HG02938 (cell line): ENCODE measurements at regions not wholly inside any gene's neighbourhood (a gene's known extent, or its start where the extent isn't known, plus 50 kb on each side); places are given as distances from the start of the nearest gene placed in this dataset.
A peak's percentile ranks its signal among the peaks of the same experiment; 100 is the strongest.
"Not testable (repeated sequence)": the region's sequence is repeated elsewhere in the genome, so short reads cannot be mapped to it uniquely, and the experiment has no call there.

Experiments
- ATAC-seq: cut with Tn5 transposase; IDR thresholded peaks from one replicate; pipeline ENCODE4 v1.9.1; 2021; ENCODE audit warnings: mild to moderate bottlenecking, moderate library complexity; ENCODE audit not compliant: unreplicated experiment

DNA sequence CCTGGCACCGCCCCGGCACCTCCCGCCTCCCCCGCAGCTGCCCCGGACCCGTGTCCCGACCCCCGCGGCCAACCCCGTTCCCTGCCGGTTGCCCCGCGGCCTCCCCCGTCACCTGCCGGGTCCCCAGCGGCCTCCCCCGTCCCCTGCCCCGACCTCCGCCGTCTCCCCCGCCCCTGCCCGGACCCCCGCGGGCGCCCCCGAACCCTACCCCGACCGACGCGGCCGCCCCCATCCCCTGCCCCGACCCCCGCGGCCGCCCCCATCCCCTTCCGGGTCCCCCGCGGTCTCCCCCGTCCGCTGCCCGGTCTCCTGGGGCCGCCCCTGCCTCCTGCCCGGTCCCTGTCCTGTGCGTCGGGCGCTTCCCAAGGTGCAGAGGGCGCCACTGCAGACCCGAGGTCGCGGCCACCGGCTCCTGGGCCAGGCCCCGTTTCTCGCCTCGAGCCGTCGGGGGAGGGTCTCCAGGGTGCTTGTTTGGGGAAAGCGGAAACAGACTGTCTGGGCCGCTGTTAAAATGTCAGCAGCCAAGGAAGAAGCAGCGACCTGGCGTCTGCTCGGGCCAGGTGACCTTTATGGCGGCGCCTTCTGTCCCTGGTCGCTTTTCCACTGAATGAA, 51.6 kb upstream of the APOD start:
- ATAC-seq: not testable (repeated sequence)

- peak; percentile 70 for ATAC-seq
Observed at GRCh38 chr3:195634426-195635261, 50.9 kb upstream of the APOD start.
